GM19467 (cell line): ENCODE measurements at regions not wholly inside any gene's neighbourhood (a gene's known extent, or its start where the extent isn't known, plus 50 kb on each side); places are given as distances from the start of the nearest gene placed in this dataset.
"Not testable (repeated sequence)": the region's sequence is repeated elsewhere in the genome, so short reads cannot be mapped to it uniquely, and the experiment has no call there.

Experiments used
- ATAC-seq: cut with Tn5 transposase; IDR thresholded peaks from one replicate; pipeline ENCODE4 v1.9.1; 2021; ENCODE audit warnings: mild to moderate bottlenecking, moderate library complexity; ENCODE audit not compliant: unreplicated experiment

DNA sequence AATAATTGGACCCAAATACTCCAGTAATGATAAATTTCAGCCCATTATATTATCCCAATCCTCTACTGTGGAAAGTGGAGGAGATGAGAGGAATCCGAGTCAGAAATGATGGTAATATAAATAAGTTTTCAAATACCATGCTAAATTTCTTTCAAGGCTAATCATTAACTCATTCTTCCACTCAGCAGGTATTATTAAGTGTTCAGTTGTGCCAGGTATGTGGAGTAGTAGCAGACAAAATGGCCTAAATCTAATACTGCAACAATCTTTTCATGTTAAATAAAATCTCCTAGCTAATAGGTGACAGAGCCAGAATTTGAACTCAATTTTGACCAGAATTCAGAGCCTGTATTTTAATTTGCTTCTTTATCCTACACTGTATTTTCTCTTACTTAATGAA is 538.6 kb upstream of the ROBO2 start:
- no peak for ATAC-seq

GRCh38 chr3:76502076-76502475 is 537.8 kb upstream of the ROBO2 start:
- no peak for ATAC-seq

DNA sequence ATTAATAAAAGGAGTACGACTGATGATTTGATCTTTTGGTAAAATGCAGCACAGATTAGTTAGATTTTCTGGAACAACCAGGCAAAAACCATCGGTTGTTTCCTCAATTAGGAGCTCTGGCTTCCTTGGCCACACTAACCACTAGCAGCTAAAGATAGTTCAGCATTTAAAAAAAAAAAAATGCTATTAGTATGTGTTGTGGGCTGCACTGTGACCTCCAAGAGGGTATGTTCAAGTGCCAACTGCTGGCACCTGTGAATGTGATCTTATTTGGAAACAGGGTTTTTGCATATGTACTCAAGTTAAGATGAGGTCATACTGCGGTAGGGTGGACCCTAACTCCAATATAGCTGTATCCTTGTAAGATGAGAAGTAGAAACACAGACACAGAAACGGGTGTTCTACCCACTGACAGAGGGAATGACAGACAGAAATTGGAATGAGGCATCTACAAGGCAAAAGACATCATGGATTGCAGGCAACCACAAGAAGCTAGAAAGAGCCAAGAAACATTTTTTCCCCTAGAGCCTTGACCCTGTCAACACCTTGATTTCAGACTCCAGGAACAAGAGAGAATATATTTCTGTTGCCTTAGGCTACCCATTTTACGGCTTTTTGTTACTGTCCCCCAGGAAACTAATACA is 534.6 kb upstream of the ROBO2 start:
- ATAC-seq, result no peak

DNA sequence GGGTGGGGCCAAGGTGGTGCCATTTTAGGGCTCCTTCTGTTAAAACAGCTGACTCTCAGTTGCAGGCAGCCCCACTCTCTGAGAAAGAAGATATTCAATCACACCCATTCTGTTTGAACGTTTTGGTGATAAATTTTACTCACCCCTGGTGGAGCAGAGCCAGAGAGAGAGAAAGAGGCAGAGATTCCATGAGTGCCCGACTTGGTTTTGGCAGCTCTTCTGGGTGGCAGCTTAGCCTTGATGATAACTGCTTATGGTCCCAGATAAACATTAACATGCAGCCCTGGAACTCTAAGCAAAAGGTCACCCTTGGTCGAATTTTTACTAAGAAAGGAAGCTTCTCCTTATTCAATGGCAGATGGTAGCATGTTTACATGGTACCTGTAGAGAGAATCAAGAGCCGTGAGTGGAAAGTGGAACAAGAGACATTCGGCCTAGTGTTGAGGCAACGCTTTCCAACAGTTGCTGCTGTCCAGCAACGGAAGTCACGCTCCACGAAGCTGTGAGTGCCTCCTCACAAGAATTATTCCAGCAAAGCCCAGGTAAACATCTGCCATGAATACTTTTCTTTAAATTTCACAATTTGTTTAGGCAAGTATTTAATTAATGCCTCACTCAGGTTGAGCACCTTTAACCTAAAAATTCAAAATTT is 530.6 kb upstream of the ROBO2 start:
- ATAC-seq, result no peak

DNA sequence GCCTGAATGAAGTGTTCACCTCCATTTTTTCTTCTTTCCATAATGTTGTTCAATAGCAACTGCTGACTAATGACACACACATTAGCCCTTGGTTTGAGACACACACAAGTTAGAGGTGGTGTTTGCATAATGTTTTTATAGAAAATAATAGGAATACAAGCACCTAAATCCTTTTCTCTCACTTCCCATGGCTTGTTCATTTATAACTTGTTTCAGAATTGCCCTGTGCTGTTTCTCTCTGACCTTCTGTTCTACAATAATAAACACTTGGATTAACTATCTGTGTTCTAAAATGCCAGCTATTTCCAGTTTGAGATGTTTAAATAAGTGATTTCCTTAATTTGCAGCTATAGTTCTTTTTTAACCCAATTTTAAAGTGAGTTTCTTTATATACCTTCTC is 525.1 kb upstream of the ROBO2 start:
- no peak for ATAC-seq

DNA sequence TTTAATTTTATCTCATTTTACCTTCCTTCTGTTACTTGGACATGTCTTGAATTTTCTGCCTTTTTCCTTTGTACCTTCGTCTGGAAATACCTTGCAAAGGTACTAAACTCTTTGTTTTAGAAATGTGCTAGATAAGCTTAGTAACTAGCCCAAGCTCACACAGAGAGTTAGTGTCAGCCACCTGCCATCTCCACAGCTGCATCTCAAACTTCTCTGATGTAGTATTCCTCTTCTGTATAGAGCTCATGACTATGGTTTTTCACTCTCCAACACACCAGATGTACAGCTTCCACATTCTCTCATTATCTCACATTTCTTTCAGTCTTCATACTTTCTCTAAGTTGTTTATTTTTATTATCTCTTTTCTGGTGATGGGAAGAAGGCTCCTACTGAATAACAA is 516.6 kb upstream of the ROBO2 start:
- ATAC-seq, result no peak

DNA sequence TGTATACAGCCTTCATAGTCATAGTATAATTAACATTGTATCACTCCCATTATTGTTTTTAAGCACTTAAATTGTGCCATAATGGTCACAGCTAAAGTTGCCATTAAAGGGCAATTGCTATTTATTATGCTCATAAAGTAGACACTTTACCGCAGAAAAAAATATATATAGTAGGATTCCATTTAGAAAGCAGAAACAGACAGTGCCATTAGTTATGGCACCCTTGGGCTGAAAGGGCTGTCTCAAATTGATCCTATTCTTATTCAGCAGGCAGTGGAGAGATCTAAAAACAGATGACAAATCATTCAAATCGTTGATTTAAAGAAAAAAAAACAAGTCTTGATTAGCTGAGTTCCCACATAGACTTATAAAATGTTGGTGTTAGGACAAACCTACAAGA is 514.2 kb upstream of the ROBO2 start:
- no peak for ATAC-seq

GRCh38 chr3:76527773-76528172 is 512.1 kb upstream of the ROBO2 start:
- ATAC-seq, result no peak

DNA sequence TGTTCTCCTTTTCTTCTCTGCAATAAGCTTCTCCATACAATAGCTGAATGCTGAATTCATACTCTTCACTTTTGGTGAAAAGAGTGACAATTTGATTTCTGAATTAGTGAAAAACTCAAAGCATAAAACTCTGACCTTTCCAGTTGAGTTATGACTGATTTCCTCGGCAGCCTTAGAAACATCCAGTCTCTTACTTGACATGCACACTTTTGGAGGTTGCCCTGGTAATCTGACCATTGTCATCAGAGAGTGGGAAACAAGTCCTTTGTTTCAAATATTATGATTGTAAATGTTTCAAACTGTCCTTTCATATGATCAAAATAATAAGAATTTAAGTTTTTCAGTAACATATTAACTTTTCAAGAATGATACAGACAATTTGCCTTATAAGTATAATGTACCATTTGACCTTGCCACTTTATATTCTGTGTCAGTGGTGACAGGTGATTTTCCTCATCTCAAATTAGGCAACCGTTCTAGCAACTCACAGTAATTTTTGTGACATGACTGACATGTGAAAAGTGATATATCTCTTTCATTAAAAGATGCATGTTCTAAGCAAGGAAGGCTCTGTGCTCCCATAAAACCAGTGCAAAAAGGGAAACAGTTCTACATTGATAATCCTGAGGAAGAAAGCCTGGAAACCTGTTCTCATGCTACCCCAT is 507.6 kb upstream of the ROBO2 start:
- ATAC-seq, result no peak

GRCh38 chr3:76533710-76534109 is 506.2 kb upstream of the ROBO2 start:
- peak; percentile 58 for ATAC-seq

DNA sequence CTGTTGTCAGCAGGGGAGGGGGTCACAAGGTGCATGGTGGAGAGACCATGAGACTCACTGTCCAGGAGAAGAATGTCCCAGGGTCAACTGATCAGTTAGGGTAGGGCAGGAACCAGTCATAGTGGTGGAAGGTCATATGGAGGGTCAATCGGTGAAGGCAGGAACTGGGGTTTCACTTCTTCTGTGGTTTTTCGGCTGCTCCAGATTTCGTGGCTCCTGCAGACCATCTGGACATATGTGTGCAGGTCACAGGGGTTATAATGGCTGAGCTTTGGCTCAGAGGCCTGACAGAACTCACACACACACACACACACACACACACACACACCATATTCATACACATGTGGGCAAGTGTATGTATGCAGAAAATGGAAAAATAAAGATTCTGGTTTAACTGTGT is 502.0 kb upstream of the ROBO2 start:
- not testable (repeated sequence) for ATAC-seq

GRCh38 chr3:76547674-76548073 is 492.2 kb upstream of the ROBO2 start:
- ATAC-seq, result no peak

- no peak for ATAC-seq
These were observed 489.2 kb upstream of the ROBO2 start for GRCh38 chr3:76550522-76551201.

- ATAC-seq, result no peak
These were observed 488.2 kb upstream of the ROBO2 start for GRCh38 chr3:76551739-76552138.

GRCh38 chr3:76552653-76553052 is 487.2 kb upstream of the ROBO2 start:
- no peak for ATAC-seq

GRCh38 chr3:76554707-76555106 is 485.2 kb upstream of the ROBO2 start:
- ATAC-seq, result no peak

- ATAC-seq, result no peak
These were observed 478.2 kb upstream of the ROBO2 start for GRCh38 chr3:76561494-76562236.

- ATAC-seq, result no peak
These were observed 474.2 kb upstream of the ROBO2 start for GRCh38 chr3:76565496-76566210.

DNA sequence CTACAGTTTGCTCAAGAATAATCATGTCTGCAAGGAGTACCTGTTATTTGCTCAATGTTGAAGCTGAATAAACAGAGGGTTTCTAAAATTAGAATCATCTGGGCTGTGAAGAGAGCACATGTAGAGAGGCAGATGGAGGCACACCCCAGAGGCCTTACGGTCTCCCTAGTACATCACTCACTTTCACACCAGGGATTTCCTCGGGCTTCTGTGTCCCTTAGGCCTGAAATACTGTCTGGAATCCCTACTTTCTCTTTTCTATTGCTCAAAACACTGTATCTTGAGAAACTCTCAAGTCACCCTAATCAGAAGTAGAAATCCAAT is 473.7 kb upstream of the ROBO2 start:
- ATAC-seq, result no peak

GRCh38 chr3:76566904-76567303 is 473.0 kb upstream of the ROBO2 start:
- ATAC-seq, result no peak
